K562 (cell line): ENCODE measurements at regions not wholly inside any gene's neighbourhood (a gene's known extent, or its start where the extent isn't known, plus 50 kb on each side); places are given as distances from the start of the nearest gene placed in this dataset.

Experiments
- ATAC-seq: fragments of 200-7000 bp; cut with Tn5 transposase; 3 replicates; pipeline ENCODE4 v1.9.1; 2020; ENCODE audit warnings: moderate library complexity
- BruUV-seq: library from RNA; stranded (reverse); fragments of 400-500 nt; replicated peaks from 2 replicates; lab custom pipeline; 2021; lab: Mats Ljungman, UMichigan
- CTCF ChIA-PET: fragments of 300-600 bp; formaldehyde crosslinking; extraction: SDS; loops from one replicate; lab custom pipeline; 2021; ENCODE audit warnings: low intra/inter-chr PET ratio; lab: Yijun Ruan, JAX
- POLR2A ChIA-PET: fragments of 300-600, 350-650 bp; sonication (Branson Sonifier 250); formaldehyde crosslinking; extraction: SDS; loops from one replicate; lab custom pipeline; 2021; ENCODE audit warnings: antibody characterized with exemption, inconsistent platforms; lab: Yijun Ruan, JAX
- DNase-seq, 4 experiments: peaks; one replicate each; pipeline versions ENCODE4 v3.0.0 to v3.0.0-alpha.2; 2011 to 2018; ENCODE audit warnings: low spot score in 3 of 4, mixed read lengths in 3 of 4; ENCODE audit errors: extremely low read depth in 1 of 4
- FAIRE-seq: peaks from 2 replicates; lab custom pipeline; 2011; peaks lifted over from hg19 to GRCh38; lab: Jason Lieb, UNC
- H2AFZ ChIP-seq: 2 replicates; pipeline ENCODE4 v1.6.0; 2011; ENCODE audit warnings: low read depth, low read length, control low read depth, inconsistent platforms
- H3K27ac ChIP-seq: fragments of 200-600 bp; 3 replicates; pipeline ENCODE4 v1.8.0; 2011; ENCODE audit warnings: low read depth, mild to moderate bottlenecking, control low read depth, inconsistent platforms, low read length, moderate library complexity, mixed read lengths; ENCODE audit errors: extremely low read depth
- H3K27me3 ChIP-seq, 2 experiments: fragments of 300-600 bp in 1 of 2; 2 replicates in 1 of 2; 3 replicates in 1 of 2; pipeline versions ENCODE4 v1.6.0 to v1.8.0; 2011; ENCODE audit warnings: inconsistent platforms in 2 of 2, low read length in 2 of 2, mild to moderate bottlenecking in 1 of 2, mixed read lengths in 1 of 2, moderate library complexity in 1 of 2; ENCODE audit not compliant: control insufficient read depth in 2 of 2, insufficient read depth in 2 of 2
- H3K36me3 ChIP-seq: fragments of 300-600 bp; 3 replicates; pipeline ENCODE4 v1.8.0; 2011; ENCODE audit warnings: mild to moderate bottlenecking, low read length, inconsistent platforms; ENCODE audit not compliant: control insufficient read depth, insufficient read depth
- H3K4me1 ChIP-seq, 2 experiments: fragments of 200-600 bp in 1 of 2; replicated peaks in 1 of 2; 2 replicates in 1 of 2; 3 replicates in 1 of 2; pipeline versions ENCODE4 v1.5.1 to v1.8.0; 2011; ENCODE audit warnings: inconsistent platforms in 2 of 2, low read length in 2 of 2, mild to moderate bottlenecking in 1 of 2, mixed read lengths in 1 of 2, moderate library complexity in 1 of 2; ENCODE audit not compliant: control insufficient read depth in 2 of 2, insufficient read depth in 2 of 2
- H3K4me2 ChIP-seq: 2 replicates; pipeline ENCODE4 v1.6.1; 2011; ENCODE audit warnings: low read length, control low read depth, inconsistent platforms, mixed read lengths; ENCODE audit not compliant: insufficient read depth
- H3K4me3 ChIP-seq: fragments of 200-600 bp; sonication (generic), shearing (Covaris generic); 2 replicates; pipeline ENCODE4 v1.5.1; 2016; ENCODE audit warnings: control low read depth, inconsistent platforms
- H3K79me2 ChIP-seq: fragments of 200-600 bp; 3 replicates; pipeline ENCODE4 v1.8.0; 2011; ENCODE audit warnings: low read length, inconsistent platforms; ENCODE audit not compliant: control insufficient read depth, insufficient read depth
- H3K9ac ChIP-seq, 2 experiments: 2 replicates each; pipeline versions ENCODE4 v1.6.0 to v1.6.1; 2011; ENCODE audit warnings: low read depth in 2 of 2, low read length in 2 of 2, control low read depth in 1 of 2, inconsistent platforms in 1 of 2, mild to moderate bottlenecking in 1 of 2, mixed read lengths in 1 of 2; ENCODE audit not compliant: insufficient read depth in 1 of 2
- H3K9me1 ChIP-seq: one replicate; pipeline ENCODE4 v1.6.0; 2011; ENCODE audit warnings: inconsistent platforms, mild to moderate bottlenecking, low read length, moderate library complexity; ENCODE audit not compliant: control insufficient read depth, insufficient read depth
- H3K9me3 ChIP-seq: replicated peaks from 2 replicates; pipeline ENCODE4 v1.5.1; 2011; ENCODE audit warnings: low read depth, low read length, inconsistent platforms; ENCODE audit not compliant: control insufficient read depth, insufficient read depth
- H4K20me1 ChIP-seq: replicated peaks from 2 replicates; pipeline ENCODE4 v1.6.1; 2011; ENCODE audit warnings: low read length, inconsistent platforms, mixed read lengths; ENCODE audit not compliant: control insufficient read depth, insufficient read depth
- ARHGAP35 ChIP-seq: fragments of 450-650 bp; IDR thresholded peaks from 2 replicates; pipeline ENCODE4 v1.6.1; 2018; ENCODE audit not compliant: partially characterized antibody
- ATF4 ChIP-seq: fragments of 450-650 bp; formaldehyde crosslinking; IDR thresholded peaks from 2 replicates; pipeline ENCODE4 v1.4.0; 2022; ENCODE audit warnings: mild to moderate bottlenecking, moderate library complexity
- C11orf30 ChIP-seq: fragments of 450-650 bp; IDR thresholded peaks from 2 replicates; pipeline ENCODE4 v1.6.1; 2016; ENCODE audit warnings: low read depth, mild to moderate bottlenecking
- GTF2E2 ChIP-seq: fragments of 200-800 bp; sonication (Bioruptor generic); IDR thresholded peaks from 2 replicates; pipeline ENCODE4 v1.6.1; 2016; ENCODE audit warnings: missing genetic modification characterization, missing compliant biosample characterization
- GTF2F1 ChIP-seq: IDR thresholded peaks from 2 replicates; pipeline ENCODE4 v1.6.1; 2011; ENCODE audit warnings: low read depth, low read length, improper control_type of control experiment
- LARP7 ChIP-seq: fragments of 450-650 bp; IDR thresholded peaks from 2 replicates; pipeline ENCODE4 v1.6.1; 2016
- LEF1 ChIP-seq: fragments of 450-650 bp; IDR thresholded peaks from 2 replicates; pipeline ENCODE4 v1.6.1; 2016; ENCODE audit warnings: mild to moderate bottlenecking
- MAFF ChIP-seq: IDR thresholded peaks from 2 replicates; pipeline ENCODE4 v1.6.1; 2012; ENCODE audit warnings: low read length, improper control_type of control experiment
- MTA2 ChIP-seq: fragments of 450-650 bp; IDR thresholded peaks from 2 replicates; pipeline ENCODE4 v1.6.1; 2016; ENCODE audit warnings: low read depth
- MYC ChIP-seq, 2 experiments: fragments of 250-450 bp in 1 of 2; sonication (Bioruptor Pico) in 1 of 2; IDR thresholded peaks; 2 replicates each; pipeline versions ENCODE4 v1.5.1 to v1.6.1; 2012 to 2021; ENCODE audit warnings: low read depth in 2 of 2, borderline replicate concordance in 1 of 2, improper control_type of control experiment in 1 of 2, low read length in 1 of 2, mild to moderate bottlenecking in 1 of 2, moderate library complexity in 1 of 2
- PRPF4 ChIP-seq: fragments of 200-400 bp; formaldehyde crosslinking; IDR thresholded peaks from one replicate; pipeline ENCODE4 v1.6.1; 2017; ENCODE audit warnings: low read length, low read depth, mild to moderate bottlenecking; ENCODE audit not compliant: insufficient read depth, poor library complexity, severe bottlenecking
- RBM17 ChIP-seq: fragments of 200-400 bp; formaldehyde crosslinking; IDR thresholded peaks from 2 replicates; pipeline ENCODE4 v1.6.1; 2017; ENCODE audit warnings: low read depth, mild to moderate bottlenecking, low read length, borderline replicate concordance
- ZEB2 ChIP-seq: fragments of 450-650 bp; IDR thresholded peaks from 2 replicates; pipeline ENCODE4 v1.6.1; 2016
- ZFPM2 ChIP-seq: fragments of 250-450 bp; sonication (Bioruptor Pico); IDR thresholded peaks from 2 replicates; pipeline ENCODE4 v1.5.1; 2022; ENCODE audit warnings: mild to moderate bottlenecking
- ZNF23 ChIP-seq: fragments of 250-450 bp; sonication (Bioruptor Pico); IDR thresholded peaks from 2 replicates; pipeline ENCODE4 v1.4.0; 2020; ENCODE audit warnings: mild to moderate bottlenecking
- ZNF398 ChIP-seq: fragments of 250-450 bp; sonication (Bioruptor Pico); IDR thresholded peaks from 2 replicates; pipeline ENCODE4 v1.8.0; 2021; ENCODE audit warnings: moderate library complexity, mild to moderate bottlenecking, inconsistent platforms
- ZNF79 ChIP-seq: fragments of 250-450 bp; sonication (Bioruptor Pico); IDR thresholded peaks from 2 replicates; pipeline ENCODE4 v1.4.0; 2020; ENCODE audit warnings: low read depth, mild to moderate bottlenecking, moderate library complexity
- WGBS: fragments of 100-300 bp; shearing (Covaris generic); methylation state at CpG from one replicate; pipeline ENCODE4 v1.1.6; 2016; ENCODE audit warnings: low coverage, mixed read lengths; ENCODE audit not compliant: insufficient coverage; ENCODE audit errors: missing lambda C conversion rate; 5-methylcytosine and 5-hydroxymethylcytosine counted together
- in situ Hi-C: fragments of 300-500 bp; cut with MboI; formaldehyde crosslinking; loops from 4 replicates; pipeline ENCODE4 v1.15.0; 2018; ENCODE audit warnings: inconsistent platforms, mixed read lengths
- intact Hi-C: fragments of 100-400 bp; cut with micrococcal nuclease; formaldehyde crosslinking; loops from 2 replicates; pipeline ENCODE4 v1.14.2; 2022

GRCh38 chr20:7708112-7708511, 232.1 kb downstream of the HAO1 start:
- no peaks in the 10 kb centered on the region for H3K9me1 ChIP-seq
- H3K9ac ChIP-seq = no peak overlapping the region
- H3K4me1 ChIP-seq = no peaks in the 10 kb centered on the region
- H3K79me2 ChIP-seq = no peaks in the 10 kb centered on the region
- DNase-seq = no peak
- no peak overlapping the region for H2AFZ ChIP-seq
- H3K9me3 ChIP-seq = peaks cover 2% of the 10 kb centered on the region; the same call in 1 of the 2 replicates
- no peaks in the 10 kb centered on the region for H3K36me3 ChIP-seq
- H3K4me3 ChIP-seq = no peak overlapping the region
- 0% methylated on average over 2 of the region's 2 CpGs for WGBS
- no peak for ATAC-seq
- intact Hi-C loops = no loop called here
- in situ Hi-C loops = no loop called here
- FAIRE-seq = no peak
- H3K27ac ChIP-seq = no peak overlapping the region
- BruUV-seq = no TSS peak
- CTCF ChIA-PET = no interaction called here
- no peak overlapping the region for H3K4me2 ChIP-seq
- H3K27me3 ChIP-seq = no peaks in the 10 kb centered on the region
- 0 out of 2 replicates have a peak, but pooled peaks have one; percentile 20 for TF ChIP-seq MAFF
- TF ChIP-seq ARHGAP35 = no peak
- TF ChIP-seq, all 486 proteins: peak for 1
- H4K20me1 ChIP-seq = no peaks in the 10 kb centered on the region
- POLR2A ChIA-PET = no interaction called here

- POLR2A ChIA-PET = no interaction called here
- ATAC-seq = no peak
- no peak for TF ChIP-seq ZEB2
- no peak for TF ChIP-seq ZNF398
- no peak for TF ChIP-seq MYC (IDR thresholded peaks at IDR 0.05; ENCODE audit: low read depth, low read length)
- no peak for TF ChIP-seq MYC (CRISPR knock-in tag; IDR thresholded peaks at IDR 0.05; ENCODE audit: borderline replicate concordance, low read depth)
- no peak for TF ChIP-seq ZFPM2 (CRISPR knock-in tag)
- TF ChIP-seq GTF2F1 = no peak
- TF ChIP-seq MTA2 = no peak
- TF ChIP-seq PRPF4 = no peak
- no peak for TF ChIP-seq C11orf30
- TF ChIP-seq RBM17 = no peak
- no peak for TF ChIP-seq LEF1
- TF ChIP-seq LARP7 = no peak
- no peak for TF ChIP-seq ZNF79 (CRISPR knock-in tag)
- TF ChIP-seq ATF4 (CRISPR knock-in tag) = no peak
- no peak for TF ChIP-seq ZNF23
- TF ChIP-seq GTF2E2 = no peak
Measured at GRCh38 chr20:7708782-7709181, 231.5 kb downstream of the HAO1 start.

More at GRCh38 chr20:7708782-7709181, 231.5 kb downstream of the HAO1 start:
- Histone ChIP-seq H3K4me1 (no peaks in the 10 kb centered on the region), H3K4me2 (no peak overlapping the region), H3K27me3 (no peaks in the 10 kb centered on the region), H3K27ac (no peak overlapping the region), H3K9me1 (no peaks in the 10 kb centered on the region), H4K20me1 (no peaks in the 10 kb centered on the region), H3K4me3 (no peak overlapping the region), H3K9ac (no peak overlapping the region), H3K79me2 (no peaks in the 10 kb centered on the region), H3K36me3 (no peaks in the 10 kb centered on the region), H2AFZ (no peak overlapping the region), H3K9me3 (peaks cover 2% of the 10 kb centered on the region; the same call in 1 of the 2 replicates)
- FAIRE-seq (no peak), DNase-seq (no peak)
- 0% methylated on average over 2 of the region's 2 CpGs for WGBS
- intact Hi-C loops (no loop called here), in situ Hi-C loops (no loop called here)
- CTCF ChIA-PET = no interaction called here
- BruUV-seq = no TSS peak
